ENCODE measurements at regions not wholly inside any gene's neighbourhood (a gene's known extent, or its start where the extent isn't known, plus 50 kb on each side); places are given as distances from the start of the nearest gene placed in this dataset.

DNA sequence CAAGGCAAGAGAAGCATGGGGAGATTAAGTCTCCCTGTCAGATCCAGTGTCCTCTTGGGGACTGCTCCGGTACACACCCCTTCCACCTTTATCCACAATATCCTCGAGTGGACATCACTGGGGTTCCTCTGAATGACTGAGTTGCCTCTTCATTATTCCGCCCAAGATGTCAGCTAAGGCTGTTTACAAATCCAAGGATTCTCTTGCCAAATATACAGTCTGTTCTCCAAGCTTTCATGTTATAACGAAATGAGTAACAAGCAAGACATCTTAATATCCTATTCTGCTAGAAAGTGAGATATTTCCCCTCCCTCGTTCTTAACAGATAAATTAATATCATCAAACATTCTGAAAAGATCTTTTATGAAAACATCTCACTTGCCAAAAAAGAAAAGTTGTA, 314.1 kb upstream of the IRX5 start:
- no peak overlapping the region for H3K27ac ChIP-seq
- H2AFZ ChIP-seq (ENCODE audit: low read depth) = no peak overlapping the region
- H3K36me3 ChIP-seq (ENCODE audit: insufficient read depth) = no peaks in the 10 kb centered on the region
- H3K4me1 ChIP-seq (ENCODE audit: low read depth, poor library complexity, severe bottlenecking) = no peaks in the 10 kb centered on the region
- H3K79me2 ChIP-seq (ENCODE audit: insufficient read depth, low read depth) = no peaks in the 10 kb centered on the region
- H3K9ac ChIP-seq = no peak overlapping the region
- H4K20me1 ChIP-seq (ENCODE audit: insufficient read depth) = no peaks in the 10 kb centered on the region
- H3K27me3 ChIP-seq (ENCODE audit: insufficient read depth, low read depth) = no peaks in the 10 kb centered on the region
- TF ChIP-seq, protein P1, sequence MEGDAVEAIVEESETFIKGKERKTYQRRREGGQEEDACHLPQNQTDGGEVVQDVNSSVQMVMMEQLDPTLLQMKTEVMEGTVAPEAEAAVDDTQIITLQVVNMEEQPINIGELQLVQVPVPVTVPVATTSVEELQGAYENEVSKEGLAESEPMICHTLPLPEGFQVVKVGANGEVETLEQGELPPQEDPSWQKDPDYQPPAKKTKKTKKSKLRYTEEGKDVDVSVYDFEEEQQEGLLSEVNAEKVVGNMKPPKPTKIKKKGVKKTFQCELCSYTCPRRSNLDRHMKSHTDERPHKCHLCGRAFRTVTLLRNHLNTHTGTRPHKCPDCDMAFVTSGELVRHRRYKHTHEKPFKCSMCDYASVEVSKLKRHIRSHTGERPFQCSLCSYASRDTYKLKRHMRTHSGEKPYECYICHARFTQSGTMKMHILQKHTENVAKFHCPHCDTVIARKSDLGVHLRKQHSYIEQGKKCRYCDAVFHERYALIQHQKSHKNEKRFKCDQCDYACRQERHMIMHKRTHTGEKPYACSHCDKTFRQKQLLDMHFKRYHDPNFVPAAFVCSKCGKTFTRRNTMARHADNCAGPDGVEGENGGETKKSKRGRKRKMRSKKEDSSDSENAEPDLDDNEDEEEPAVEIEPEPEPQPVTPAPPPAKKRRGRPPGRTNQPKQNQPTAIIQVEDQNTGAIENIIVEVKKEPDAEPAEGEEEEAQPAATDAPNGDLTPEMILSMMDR (conservative IDR thresholded peaks at IDR 0.05; ENCODE audit: low read depth, low read length) = no peak
- no peak overlapping the region for H3K4me2 ChIP-seq
- H3K4me3 ChIP-seq (IDR thresholded peaks at IDR 0.05; ENCODE audit: insufficient read depth, low read depth, low read length) = no peak overlapping the region

DNA sequence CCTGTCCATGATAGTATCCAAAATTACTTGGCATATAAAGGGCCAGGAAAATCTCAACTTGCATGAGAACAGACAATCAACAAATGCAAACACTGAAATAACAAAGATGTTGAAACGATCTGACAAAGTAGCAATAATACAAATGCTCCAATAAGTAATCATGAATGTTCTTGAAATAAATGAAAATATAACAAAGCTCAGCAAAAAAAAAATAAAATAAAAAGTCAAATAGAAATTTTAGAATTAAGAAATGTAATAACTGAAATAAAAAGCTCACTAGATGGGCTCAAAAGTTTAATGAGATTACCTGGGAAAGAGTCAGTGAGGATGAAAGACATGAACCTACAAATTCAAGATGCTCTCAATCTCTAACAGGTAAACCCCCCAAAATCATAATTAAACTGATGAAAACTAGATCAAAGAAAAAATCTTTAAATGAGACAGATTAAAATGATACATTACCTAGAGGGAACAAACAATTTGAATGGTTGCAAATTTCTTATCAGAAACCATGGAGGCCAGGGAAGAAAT, 319.0 kb upstream of the IRX3 start:
- H3K27ac ChIP-seq = no peak overlapping the region
- TF ChIP-seq, protein P1 (conservative IDR thresholded peaks at IDR 0.05; ENCODE audit: low read depth, low read length) = no peak

DNA sequence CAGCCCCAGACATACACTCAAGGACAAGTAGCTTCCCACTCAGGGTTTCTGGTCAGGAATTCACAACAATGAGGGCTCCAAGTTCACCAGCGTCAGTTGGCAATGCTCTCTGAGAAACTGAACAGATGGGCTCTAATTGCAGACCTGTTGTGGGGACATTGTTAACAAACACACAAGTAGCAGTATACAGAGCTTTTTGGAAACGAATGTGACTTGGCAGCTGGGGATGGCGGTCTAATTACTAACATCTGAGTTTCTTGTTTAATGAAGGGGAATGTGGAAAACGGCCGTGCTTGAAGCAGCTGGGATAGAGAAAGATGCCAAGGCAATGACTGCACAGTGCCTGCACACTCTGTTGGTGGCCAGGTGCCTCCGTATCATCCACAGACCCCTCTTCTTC, 316.1 kb upstream of the IRX3 start:
- H3K27me3 ChIP-seq (ENCODE audit: insufficient read depth, low read depth) = no peaks in the 10 kb centered on the region
- H3K27ac ChIP-seq = no peak overlapping the region
- no peaks in the 10 kb centered on the region for H3K36me3 ChIP-seq (ENCODE audit: insufficient read depth)
- TF ChIP-seq, protein P1 (conservative IDR thresholded peaks at IDR 0.05; ENCODE audit: low read depth, low read length) = no peak
- H3K4me3 ChIP-seq (IDR thresholded peaks at IDR 0.05; ENCODE audit: insufficient read depth, low read depth, low read length) = no peak overlapping the region
- no peak overlapping the region for H2AFZ ChIP-seq (ENCODE audit: low read depth)
- H3K4me2 ChIP-seq = no peak overlapping the region
- H3K79me2 ChIP-seq (ENCODE audit: insufficient read depth, low read depth) = no peaks in the 10 kb centered on the region
- no peaks in the 10 kb centered on the region for H3K4me1 ChIP-seq (ENCODE audit: low read depth, poor library complexity, severe bottlenecking)
- no peaks in the 10 kb centered on the region for H4K20me1 ChIP-seq (ENCODE audit: insufficient read depth)
- H3K9ac ChIP-seq = no peak overlapping the region

More for the DNA sequence above, 319.0 kb upstream of the IRX3 start:
- no peak overlapping the region for H3K4me3 ChIP-seq (IDR thresholded peaks at IDR 0.05; ENCODE audit: insufficient read depth, low read depth, low read length)
- H3K79me2 ChIP-seq (ENCODE audit: insufficient read depth, low read depth) = no peaks in the 10 kb centered on the region
- no peak overlapping the region for H3K9ac ChIP-seq
- no peaks in the 10 kb centered on the region for H3K27me3 ChIP-seq (ENCODE audit: insufficient read depth, low read depth)
- H3K36me3 ChIP-seq (ENCODE audit: insufficient read depth) = no peaks in the 10 kb centered on the region
- H3K4me1 ChIP-seq (ENCODE audit: low read depth, poor library complexity, severe bottlenecking) = no peaks in the 10 kb centered on the region
- H4K20me1 ChIP-seq (ENCODE audit: insufficient read depth) = no peaks in the 10 kb centered on the region
- H3K4me2 ChIP-seq = no peak overlapping the region
- H2AFZ ChIP-seq (ENCODE audit: low read depth) = no peak overlapping the region

DNA sequence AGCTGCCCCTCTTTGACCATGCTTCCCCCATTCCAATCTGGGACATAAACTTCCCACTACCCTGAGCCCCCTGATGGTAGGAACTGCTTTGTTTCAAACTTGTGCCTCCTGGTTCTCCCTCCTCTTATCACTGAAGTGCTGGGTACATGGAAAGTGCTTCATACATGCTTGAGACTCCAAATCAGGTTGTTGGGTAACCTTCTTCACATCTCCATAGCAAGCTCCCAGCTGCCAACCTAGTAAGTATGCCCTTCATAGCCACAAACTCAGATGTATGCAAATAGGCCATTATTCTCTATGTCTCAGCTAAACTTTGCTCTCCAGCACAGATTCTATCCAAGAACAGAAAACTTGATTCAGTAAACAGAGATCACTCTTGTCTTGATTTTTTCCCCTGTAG, 310.6 kb upstream of the IRX3 start:
- TF ChIP-seq, protein P1 (conservative IDR thresholded peaks at IDR 0.05; ENCODE audit: low read depth, low read length) = no peak
- Histone ChIP-seq H4K20me1 (ENCODE audit: insufficient read depth) (no peaks in the 10 kb centered on the region), H3K79me2 (ENCODE audit: insufficient read depth, low read depth) (no peaks in the 10 kb centered on the region), H3K4me2 (no peak overlapping the region), H3K36me3 (ENCODE audit: insufficient read depth) (no peaks in the 10 kb centered on the region), H2AFZ (ENCODE audit: low read depth) (no peak overlapping the region), H3K4me3 (IDR thresholded peaks at IDR 0.05; ENCODE audit: insufficient read depth, low read depth, low read length) (no peak overlapping the region), H3K4me1 (ENCODE audit: low read depth, poor library complexity, severe bottlenecking) (no peaks in the 10 kb centered on the region), H3K27ac (no peak overlapping the region), H3K9ac (no peak overlapping the region), H3K27me3 (ENCODE audit: insufficient read depth, low read depth) (no peaks in the 10 kb centered on the region)
